ENCODE measurements at regions not wholly inside any gene's neighbourhood (a gene's known extent, or its start where the extent isn't known, plus 50 kb on each side); places are given as distances from the start of the nearest gene placed in this dataset.

DNA sequence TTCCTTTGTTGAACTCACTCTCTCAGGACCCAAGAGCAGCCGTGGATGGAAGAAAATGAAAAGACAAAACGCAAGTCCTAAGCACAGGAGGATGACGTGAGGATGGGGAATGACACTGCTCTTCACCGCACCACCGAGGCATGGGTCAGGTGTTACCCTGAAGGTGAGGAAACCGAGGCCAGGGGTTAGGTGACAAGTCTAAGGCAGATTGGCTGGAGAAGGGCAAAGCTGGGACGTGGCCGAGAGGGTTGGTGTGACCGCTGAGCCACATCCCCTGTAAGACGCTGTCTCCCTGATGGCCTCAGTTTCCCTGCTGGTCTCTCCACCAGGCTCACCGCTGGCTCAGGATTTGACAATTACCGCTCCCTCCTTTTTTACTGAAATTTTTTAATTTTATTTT, 284.4 kb downstream of the CTTN start:
- Histone ChIP-seq H3K27me3 (replicated peaks) (no peaks in the 10 kb centered on the region), H3K4me3 (ENCODE audit: low read depth, low read length) (no peak overlapping the region), H3K36me3 (replicated peaks) (no peaks in the 10 kb centered on the region), H3K27ac (no peak overlapping the region)
- TF ChIP-seq, protein P1, sequence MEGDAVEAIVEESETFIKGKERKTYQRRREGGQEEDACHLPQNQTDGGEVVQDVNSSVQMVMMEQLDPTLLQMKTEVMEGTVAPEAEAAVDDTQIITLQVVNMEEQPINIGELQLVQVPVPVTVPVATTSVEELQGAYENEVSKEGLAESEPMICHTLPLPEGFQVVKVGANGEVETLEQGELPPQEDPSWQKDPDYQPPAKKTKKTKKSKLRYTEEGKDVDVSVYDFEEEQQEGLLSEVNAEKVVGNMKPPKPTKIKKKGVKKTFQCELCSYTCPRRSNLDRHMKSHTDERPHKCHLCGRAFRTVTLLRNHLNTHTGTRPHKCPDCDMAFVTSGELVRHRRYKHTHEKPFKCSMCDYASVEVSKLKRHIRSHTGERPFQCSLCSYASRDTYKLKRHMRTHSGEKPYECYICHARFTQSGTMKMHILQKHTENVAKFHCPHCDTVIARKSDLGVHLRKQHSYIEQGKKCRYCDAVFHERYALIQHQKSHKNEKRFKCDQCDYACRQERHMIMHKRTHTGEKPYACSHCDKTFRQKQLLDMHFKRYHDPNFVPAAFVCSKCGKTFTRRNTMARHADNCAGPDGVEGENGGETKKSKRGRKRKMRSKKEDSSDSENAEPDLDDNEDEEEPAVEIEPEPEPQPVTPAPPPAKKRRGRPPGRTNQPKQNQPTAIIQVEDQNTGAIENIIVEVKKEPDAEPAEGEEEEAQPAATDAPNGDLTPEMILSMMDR (IDR thresholded peaks at IDR 0.05; ENCODE audit: low read depth, low read length, missing control alignments) = no peak
- in situ Hi-C loops (cut with HindIII; ENCODE audit: low pct_ligation_motif_present, low sequenced_read_pairs) = no loop called here
- DNase-seq = no peak

DNA sequence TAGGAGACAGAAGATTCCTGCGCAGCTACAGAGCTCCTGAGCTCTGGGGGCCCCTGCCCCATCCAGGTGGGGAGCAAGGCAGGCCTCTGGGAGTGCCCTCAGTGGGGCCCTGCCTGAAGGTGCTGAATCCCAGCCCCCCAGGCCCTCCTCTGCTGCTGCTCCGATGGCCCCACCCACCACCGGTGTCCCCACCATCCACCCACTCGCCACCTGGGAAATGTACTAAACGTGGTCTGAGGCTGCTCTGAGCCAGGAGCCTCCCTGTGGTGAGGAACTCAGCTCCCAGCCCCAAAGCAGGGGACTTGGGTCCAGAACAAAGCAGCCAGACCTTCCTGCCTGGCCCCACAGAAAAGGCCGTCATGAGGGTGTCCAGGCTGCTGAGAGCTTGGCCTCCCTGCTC, 289.4 kb downstream of the CTTN start:
- DNase-seq = no peak
- Histone ChIP-seq H3K27ac (no peak overlapping the region), H3K4me3 (ENCODE audit: low read depth, low read length) (no peak overlapping the region), H3K27me3 (replicated peaks) (no peaks in the 10 kb centered on the region), H3K36me3 (replicated peaks) (no peaks in the 10 kb centered on the region)
- TF ChIP-seq, protein P1 (IDR thresholded peaks at IDR 0.05; ENCODE audit: low read depth, low read length, missing control alignments) = no peak
- in situ Hi-C loops (cut with HindIII; ENCODE audit: low pct_ligation_motif_present, low sequenced_read_pairs) = no loop called here

DNA sequence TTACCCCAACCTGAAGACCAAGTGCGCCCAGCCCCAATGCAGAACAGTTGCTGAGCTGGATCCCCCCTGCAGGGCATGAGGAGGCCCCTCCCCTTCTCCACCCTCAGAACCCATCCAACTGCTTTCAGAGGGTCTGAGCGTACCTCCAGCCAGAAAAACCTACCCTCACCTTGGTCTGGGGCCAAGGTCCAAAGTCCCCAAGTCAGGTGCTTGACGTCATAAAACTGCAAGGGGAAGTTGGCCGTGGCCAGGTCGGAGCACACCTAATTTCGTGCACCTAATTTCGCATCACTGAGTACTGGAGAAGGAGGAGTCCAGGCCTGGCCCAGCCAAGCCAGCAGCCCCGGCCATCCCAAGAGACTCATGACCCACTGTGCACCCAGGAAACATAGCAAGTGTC, 289.8 kb downstream of the CTTN start:
- Histone ChIP-seq H3K27me3 (replicated peaks) (no peaks in the 10 kb centered on the region), H3K4me3 (ENCODE audit: low read depth, low read length) (no peak overlapping the region), H3K27ac (no peak overlapping the region), H3K36me3 (replicated peaks) (no peaks in the 10 kb centered on the region)
- in situ Hi-C loops (cut with HindIII; ENCODE audit: low pct_ligation_motif_present, low sequenced_read_pairs) = no loop called here
- no peak for DNase-seq
- TF ChIP-seq, protein P1 (IDR thresholded peaks at IDR 0.05; ENCODE audit: low read depth, low read length, missing control alignments) = no peak

DNA sequence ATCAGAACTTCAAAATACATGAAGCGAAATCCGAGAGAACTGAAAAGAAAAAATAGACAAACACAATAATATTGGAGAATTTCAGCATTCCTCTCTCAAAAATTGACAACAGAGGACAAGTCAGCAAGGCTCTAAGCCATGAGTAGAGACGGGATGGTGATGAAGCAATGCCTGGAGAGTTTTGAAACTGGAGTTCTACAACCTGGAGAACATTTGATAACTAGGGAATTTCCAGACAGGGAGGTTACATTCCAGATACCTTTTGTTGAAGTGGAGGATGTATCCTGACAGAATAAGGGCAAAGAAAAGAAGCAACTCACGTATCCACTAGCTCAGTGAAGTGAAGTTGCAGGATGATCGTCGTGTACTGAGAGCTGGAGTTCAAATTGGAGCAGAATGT, 291.4 kb downstream of the CTTN start:
- Histone ChIP-seq H3K4me3 (ENCODE audit: low read depth, low read length) (no peak overlapping the region), H3K27me3 (replicated peaks) (no peaks in the 10 kb centered on the region), H3K36me3 (replicated peaks) (no peaks in the 10 kb centered on the region), H3K27ac (no peak overlapping the region)
- no peak for DNase-seq
- in situ Hi-C loops (cut with HindIII; ENCODE audit: low pct_ligation_motif_present, low sequenced_read_pairs) = no loop called here
- TF ChIP-seq, protein P1 (IDR thresholded peaks at IDR 0.05; ENCODE audit: low read depth, low read length, missing control alignments) = no peak

DNA sequence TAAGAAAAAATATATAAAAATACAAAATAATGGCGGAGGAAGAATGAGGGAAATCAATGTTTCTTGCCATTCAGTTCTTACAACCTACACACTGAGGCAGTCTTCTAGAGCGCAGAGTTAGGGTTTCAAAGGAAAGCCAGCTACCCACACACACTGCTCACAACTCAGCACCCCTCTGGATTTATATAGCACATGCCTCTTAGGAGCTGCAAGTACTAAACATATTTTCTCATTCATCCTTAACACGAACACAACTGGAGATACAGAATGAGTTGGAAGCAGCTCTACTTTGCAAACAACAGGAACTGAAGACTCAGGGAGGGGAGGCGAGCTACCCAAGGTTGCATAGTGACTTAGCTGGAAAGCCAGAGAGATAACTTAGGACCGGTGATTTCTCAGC, 293.8 kb downstream of the CTTN start:
- Histone ChIP-seq H3K4me3 (ENCODE audit: low read depth, low read length) (no peak overlapping the region), H3K27me3 (replicated peaks) (no peaks in the 10 kb centered on the region), H3K36me3 (replicated peaks) (no peaks in the 10 kb centered on the region), H3K27ac (no peak overlapping the region)
- in situ Hi-C loops (cut with HindIII; ENCODE audit: low pct_ligation_motif_present, low sequenced_read_pairs) = no loop called here
- no peak for DNase-seq
- TF ChIP-seq, protein P1 (IDR thresholded peaks at IDR 0.05; ENCODE audit: low read depth, low read length, missing control alignments) = no peak

DNA sequence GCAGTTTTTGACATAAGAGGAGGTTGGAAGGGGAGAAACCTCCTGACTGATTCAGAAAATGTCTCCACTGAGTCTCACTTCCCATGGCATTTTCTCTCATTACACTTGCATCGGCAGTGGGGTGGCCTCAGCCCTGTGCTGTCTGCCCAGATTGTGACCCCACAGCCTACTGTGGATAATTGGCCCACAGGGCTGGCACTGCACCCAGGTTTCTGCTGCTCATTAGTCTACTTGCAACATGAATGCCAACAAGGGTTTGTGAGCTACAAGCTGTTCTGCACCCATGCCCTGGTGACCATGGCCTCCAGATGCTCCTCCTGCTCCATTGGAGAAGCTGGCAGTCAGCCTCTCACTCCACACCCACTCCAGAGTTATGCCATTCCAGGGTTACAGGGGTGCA, 296.0 kb downstream of the CTTN start:
- Histone ChIP-seq H3K27ac (no peak overlapping the region), H3K36me3 (replicated peaks) (no peaks in the 10 kb centered on the region), H3K4me3 (ENCODE audit: low read depth, low read length) (no peak overlapping the region), H3K27me3 (replicated peaks) (no peaks in the 10 kb centered on the region)
- TF ChIP-seq, protein P1 (IDR thresholded peaks at IDR 0.05; ENCODE audit: low read depth, low read length, missing control alignments) = no peak
- in situ Hi-C loops (cut with HindIII; ENCODE audit: low pct_ligation_motif_present, low sequenced_read_pairs) = no loop called here
- no peak for DNase-seq
